Activated CD4-positive, alpha-beta memory T cell treated with anti-CD3 and anti-CD28 coated beads for 36 hours (primary cell): ENCODE measurements at regions not wholly inside any gene's neighbourhood (a gene's known extent, or its start where the extent isn't known, plus 50 kb on each side); places are given as distances from the start of the nearest gene placed in this dataset.
"Not testable (repeated sequence)": the region's sequence is repeated elsewhere in the genome, so short reads cannot be mapped to it uniquely, and the experiment has no call there.

Experiments
- CTCF ChIA-PET: fragments of 350-600 bp; sonication (Branson Sonifier 250); formaldehyde crosslinking; loops from one replicate; lab custom pipeline; 2021; ENCODE audit warnings: antibody characterized with exemption, inconsistent platforms; lab: Charles Lee
- POLR2A ChIA-PET: fragments of 350-600 bp; sonication (Branson Sonifier 250); formaldehyde crosslinking; loops from one replicate; lab custom pipeline; 2021; ENCODE audit warnings: antibody characterized with exemption; lab: Charles Lee
- DNase-seq: peaks from one replicate; pipeline ENCODE4 v3.0.0-alpha.2; 2020
- H3K27ac Mint-ChIP-seq: one replicate; pipeline ENCODE4 v1.8.0; 2021; ENCODE audit warnings: mixed read lengths
- H3K27me3 Mint-ChIP-seq: one replicate; pipeline ENCODE4 v1.8.0; 2021; ENCODE audit warnings: mixed read lengths
- H3K36me3 Mint-ChIP-seq: one replicate; pipeline ENCODE4 v1.8.0; 2021; ENCODE audit warnings: mixed read lengths
- H3K4me1 Mint-ChIP-seq: one replicate; pipeline ENCODE4 v1.8.0; 2021; ENCODE audit warnings: low read depth, mixed read lengths
- H3K4me3 Mint-ChIP-seq: one replicate; pipeline ENCODE4 v1.8.0; 2021; ENCODE audit warnings: mild to moderate bottlenecking, mixed read lengths
- H3K9me3 Mint-ChIP-seq: one replicate; pipeline ENCODE4 v1.8.0; 2021; ENCODE audit warnings: mixed read lengths
- intact Hi-C: fragments of 100-400 bp; cut with micrococcal nuclease; formaldehyde crosslinking; loops from one replicate; pipeline ENCODE4 v1.15.1; 2023

GRCh38 chr6:149242883-149243282, 74.6 kb upstream of the TAB2 start:
- intact Hi-C loops = no loop called here
- peaks cover 6% of the 10 kb centered on the region for H3K4me1 Mint-ChIP-seq
- CTCF ChIA-PET = interaction anchor here (0.5 kb wide), 1 partner anchor 53 kb away, joined by 3 read pairs; no protein-coding TSS in a partner anchor
- H3K4me3 Mint-ChIP-seq = no peak overlapping the region
- POLR2A ChIA-PET = no interaction called here
- peaks cover 29% of the 10 kb centered on the region for H3K9me3 Mint-ChIP-seq
- peaks cover 18% of the 10 kb centered on the region for H3K36me3 Mint-ChIP-seq
- no peak for DNase-seq
- H3K27me3 Mint-ChIP-seq = no peaks in the 10 kb centered on the region
- no peak overlapping the region for H3K27ac Mint-ChIP-seq

- no peak for DNase-seq
- Mint-ChIP-seq H3K36me3 (peaks cover 10% of the 10 kb centered on the region), H3K27ac (no peak overlapping the region), H3K27me3 (no peaks in the 10 kb centered on the region), H3K9me3 (peaks cover 19% of the 10 kb centered on the region), H3K4me3 (no peak overlapping the region), H3K4me1 (peaks cover 12% of the 10 kb centered on the region)
- intact Hi-C loops = no loop called here
- POLR2A ChIA-PET = no interaction called here
- CTCF ChIA-PET = no interaction called here
These were observed 73.4 kb upstream of the TAB2 start for GRCh38 chr6:149244105-149244504.

GRCh38 chr6:149246691-149247384, 70.7 kb upstream of the TAB2 start:
- H3K4me3 Mint-ChIP-seq = no peak overlapping the region
- peaks cover 2% of the 10 kb centered on the region for H3K36me3 Mint-ChIP-seq
- POLR2A ChIA-PET = no interaction called here
- no peak for DNase-seq
- H3K27ac Mint-ChIP-seq = no peak overlapping the region
- peaks cover 22% of the 10 kb centered on the region for H3K4me1 Mint-ChIP-seq
- CTCF ChIA-PET = interaction anchor here (1.6 kb wide), 1 partner anchor 185 kb away, joined by 3 read pairs; no protein-coding TSS in a partner anchor
- intact Hi-C loops = no loop called here
- no peaks in the 10 kb centered on the region for H3K27me3 Mint-ChIP-seq
- peaks cover 1% of the 10 kb centered on the region for H3K9me3 Mint-ChIP-seq

- H3K4me1 Mint-ChIP-seq = peaks cover 22% of the 10 kb centered on the region
- DNase-seq = no peak
- CTCF ChIA-PET = interaction anchor here (1.6 kb wide), 1 partner anchor 185 kb away, joined by 3 read pairs; no protein-coding TSS in a partner anchor
- no peaks in the 10 kb centered on the region for H3K27me3 Mint-ChIP-seq
- POLR2A ChIA-PET = no interaction called here
- H3K9me3 Mint-ChIP-seq = no peaks in the 10 kb centered on the region
- no peak overlapping the region for H3K4me3 Mint-ChIP-seq
- H3K36me3 Mint-ChIP-seq = no peaks in the 10 kb centered on the region
- intact Hi-C loops = no loop called here
- no peak overlapping the region for H3K27ac Mint-ChIP-seq
These were observed 70.1 kb upstream of the TAB2 start for GRCh38 chr6:149247385-149247763.

- not testable (repeated sequence) for H3K27ac Mint-ChIP-seq, H3K9me3 Mint-ChIP-seq
These were observed 69.2 kb upstream of the TAB2 start for GRCh38 chr6:149248263-149248662.

GRCh38 chr6:149248693-149249369, 68.7 kb upstream of the TAB2 start:
- H3K27ac Mint-ChIP-seq = no peak overlapping the region
- POLR2A ChIA-PET = no interaction called here
- H3K4me3 Mint-ChIP-seq = no peak overlapping the region
- CTCF ChIA-PET = interaction anchor here (0.7 to 1.2 kb wide), 2 partner anchors 10 to 198 kb away, joined by 3 read pairs; no protein-coding TSS in a partner anchor
- peak; percentile 59 for DNase-seq
- no peaks in the 10 kb centered on the region for H3K27me3 Mint-ChIP-seq
- H3K9me3 Mint-ChIP-seq = no peaks in the 10 kb centered on the region
- H3K36me3 Mint-ChIP-seq = no peaks in the 10 kb centered on the region
- intact Hi-C loops = no loop called here
- H3K4me1 Mint-ChIP-seq = peaks cover 24% of the 10 kb centered on the region

More at GRCh38 chr6:149248263-149248662, 69.2 kb upstream of the TAB2 start:
- H3K4me3 Mint-ChIP-seq, H3K36me3 Mint-ChIP-seq, POLR2A ChIA-PET, DNase-seq, intact Hi-C loops, H3K27me3 Mint-ChIP-seq: not testable (repeated sequence)
- CTCF ChIA-PET = interaction anchor here (0.7 kb wide), 2 partner anchors 11 to 197 kb away, joined by 3 to 5 read pairs; no protein-coding TSS in a partner anchor
- H3K4me1 Mint-ChIP-seq = peaks cover 24% of the 10 kb centered on the region

- H3K36me3 Mint-ChIP-seq = no peaks in the 10 kb centered on the region
- H3K4me1 Mint-ChIP-seq = peaks cover 24% of the 10 kb centered on the region
- POLR2A ChIA-PET = no interaction called here
- CTCF ChIA-PET = interaction anchor here (0.6 to 1.2 kb wide), 2 partner anchors 9 to 36 kb away, joined by 3 read pairs; no protein-coding TSS in a partner anchor
- no peak for DNase-seq
- H3K27me3 Mint-ChIP-seq = no peaks in the 10 kb centered on the region
- intact Hi-C loops = no loop called here
- no peak overlapping the region for H3K27ac Mint-ChIP-seq
- no peak overlapping the region for H3K4me3 Mint-ChIP-seq
- H3K9me3 Mint-ChIP-seq = no peaks in the 10 kb centered on the region
These were observed 67.8 kb upstream of the TAB2 start for GRCh38 chr6:149249370-149250357.

GRCh38 chr6:149250951-149251350, 66.6 kb upstream of the TAB2 start:
- no peak overlapping the region for H3K4me3 Mint-ChIP-seq
- no peaks in the 10 kb centered on the region for H3K27me3 Mint-ChIP-seq
- CTCF ChIA-PET = interaction anchor here (0.6 kb wide), 1 partner anchor 93 kb away, joined by 3 read pairs; no protein-coding TSS in a partner anchor
- H3K27ac Mint-ChIP-seq = no peak overlapping the region
- intact Hi-C loops = no loop called here
- H3K4me1 Mint-ChIP-seq = peaks cover 24% of the 10 kb centered on the region
- no peak for DNase-seq
- POLR2A ChIA-PET = no interaction called here
- H3K36me3 Mint-ChIP-seq = no peaks in the 10 kb centered on the region
- no peaks in the 10 kb centered on the region for H3K9me3 Mint-ChIP-seq

- CTCF ChIA-PET = no interaction called here
- H3K4me3 Mint-ChIP-seq = no peak overlapping the region
These were observed 64.9 kb upstream of the TAB2 start for GRCh38 chr6:149252622-149253021.

GRCh38 chr6:149254253-149254652, 63.3 kb upstream of the TAB2 start:
- intact Hi-C loops = no loop called here
- ChIA-PET POLR2A (no interaction called here), CTCF (no interaction called here)
- Mint-ChIP-seq H3K4me3 (no peak overlapping the region), H3K27me3 (no peaks in the 10 kb centered on the region), H3K4me1 (peaks cover 11% of the 10 kb centered on the region), H3K9me3 (no peaks in the 10 kb centered on the region), H3K36me3 (no peaks in the 10 kb centered on the region), H3K27ac (no peak overlapping the region)
- no peak for DNase-seq

More at GRCh38 chr6:149252622-149253021, 64.9 kb upstream of the TAB2 start:
- Mint-ChIP-seq H3K36me3 (no peaks in the 10 kb centered on the region), H3K9me3 (no peaks in the 10 kb centered on the region), H3K4me1 (peaks cover 22% of the 10 kb centered on the region), H3K27ac (no peak overlapping the region), H3K27me3 (no peaks in the 10 kb centered on the region)
- intact Hi-C loops = no loop called here
- DNase-seq = no peak
- POLR2A ChIA-PET = no interaction called here

GRCh38 chr6:149259753-149260152, 57.8 kb upstream of the TAB2 start:
- H3K4me1 Mint-ChIP-seq = peaks cover 24% of the 10 kb centered on the region

More at GRCh38 chr6:149259753-149260152, 57.8 kb upstream of the TAB2 start:
- no peak for DNase-seq
- no peak overlapping the region for H3K4me3 Mint-ChIP-seq
- no peaks in the 10 kb centered on the region for H3K36me3 Mint-ChIP-seq
- POLR2A ChIA-PET = no interaction called here
- H3K27ac Mint-ChIP-seq = no peak overlapping the region
- H3K27me3 Mint-ChIP-seq = no peaks in the 10 kb centered on the region
- intact Hi-C loops = no loop called here
- no peaks in the 10 kb centered on the region for H3K9me3 Mint-ChIP-seq
- CTCF ChIA-PET = no interaction called here
